ENCODE measurements at regions not wholly inside any gene's neighbourhood (a gene's known extent, or its start where the extent isn't known, plus 50 kb on each side); places are given as distances from the start of the nearest gene placed in this dataset.
"Not testable (repeated sequence)": the region's sequence is repeated elsewhere in the genome, so short reads cannot be mapped to it uniquely, and the experiment has no call there.

- no peak for DNase-seq
Measured at GRCh38 chr7:130789436-130789835, 55.4 kb upstream of the KLF14 start.

GRCh38 chr7:130791746-130792145 is 57.7 kb upstream of the KLF14 start:
- no peak for DNase-seq

GRCh38 chr7:130793855-130794618 is 60.0 kb upstream of the KLF14 start:
- no peak for DNase-seq

GRCh38 chr7:130794619-130794922 is 60.6 kb upstream of the KLF14 start:
- DNase-seq: no peak

- DNase-seq: not testable (repeated sequence)
Measured at GRCh38 chr7:130796425-130796824, 62.4 kb upstream of the KLF14 start.

- no peak for DNase-seq
Measured at GRCh38 chr7:130803127-130803526, 69.1 kb upstream of the KLF14 start.

GRCh38 chr7:130804220-130804619 is 70.2 kb upstream of the KLF14 start:
- DNase-seq: no peak

GRCh38 chr7:130812819-130813218 is 78.8 kb upstream of the KLF14 start:
- DNase-seq: not testable (repeated sequence)

GRCh38 chr7:130814778-130815335 is 80.8 kb upstream of the KLF14 start:
- DNase-seq: no peak

GRCh38 chr7:130818056-130818455 is 84.0 kb upstream of the KLF14 start:
- no peak for DNase-seq

GRCh38 chr7:130821864-130822263 is 87.9 kb upstream of the KLF14 start:
- no peak for DNase-seq

- no peak for DNase-seq
Measured at GRCh38 chr7:130822642-130823041, 88.6 kb upstream of the KLF14 start.

GRCh38 chr7:130823060-130823459 is 89.1 kb upstream of the KLF14 start:
- no peak for DNase-seq

- no peak for DNase-seq
Measured at GRCh38 chr7:130825819-130826218, 91.8 kb upstream of the KLF14 start.

GRCh38 chr7:130829415-130829814 is 95.4 kb upstream of the KLF14 start:
- no peak for DNase-seq

GRCh38 chr7:130831322-130831721 is 97.3 kb upstream of the KLF14 start:
- no peak for DNase-seq

- DNase-seq: no peak
Measured at GRCh38 chr7:130831817-130832481, 97.9 kb upstream of the KLF14 start.

- DNase-seq: no peak
Measured at GRCh38 chr7:130838738-130839137, 104.7 kb upstream of the KLF14 start.

GRCh38 chr7:130840599-130840998 is 106.6 kb upstream of the KLF14 start:
- DNase-seq: no peak

GRCh38 chr7:130841416-130841815 is 107.4 kb upstream of the KLF14 start:
- no peak for DNase-seq

- no peak for DNase-seq
Measured at GRCh38 chr7:130843703-130844102, 109.7 kb upstream of the KLF14 start.

GRCh38 chr7:130844811-130845580 is 111.0 kb upstream of the KLF14 start:
- DNase-seq: no peak

- DNase-seq: no peak
Measured at GRCh38 chr7:130845581-130846085, 111.6 kb upstream of the KLF14 start.

All from GDM1 (cell line).